ENCODE measurements at regions not wholly inside any gene's neighbourhood (a gene's known extent, or its start where the extent isn't known, plus 50 kb on each side); places are given as distances from the start of the nearest gene placed in this dataset.

DNA sequence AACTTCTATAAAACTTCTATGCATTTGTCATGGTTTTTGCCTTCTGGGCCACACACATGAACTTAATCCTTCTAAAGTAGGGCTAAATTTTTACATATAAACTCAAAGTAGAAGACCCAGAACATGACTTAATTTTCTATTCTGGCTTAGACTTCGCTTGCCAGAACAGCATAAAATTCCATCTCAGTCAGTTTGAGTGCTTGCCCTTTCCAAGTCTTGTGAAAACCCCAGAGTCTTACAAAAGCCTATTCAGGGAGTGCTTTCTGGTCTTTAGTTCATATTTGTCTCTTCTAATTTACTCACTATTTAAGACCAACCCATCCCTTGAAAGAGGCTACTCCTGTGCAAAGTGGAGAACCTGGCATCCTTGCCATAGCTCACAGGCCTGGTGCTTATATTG, 201.6 kb upstream of the MEOX2 start:
- TF ChIP-seq CTCF (conservative IDR thresholded peaks at IDR 0.05; ENCODE audit: low read depth, low read length) = no peak
- DNase-seq (ENCODE audit: low read depth) = no peak

GRCh38 chr7:15886626-15887025, 200.1 kb upstream of the MEOX2 start:
- no peak overlapping the region for H3K4me3 ChIP-seq (ENCODE audit: low read depth, low read length)
- no peak for DNase-seq (ENCODE audit: low read depth)
- TF ChIP-seq CTCF (conservative IDR thresholded peaks at IDR 0.05; ENCODE audit: low read depth, low read length) = no peak

More for the DNA sequence above, 201.6 kb upstream of the MEOX2 start:
- no peak overlapping the region for H3K4me3 ChIP-seq (ENCODE audit: low read depth, low read length)

- DNase-seq (ENCODE audit: low read depth) = no peak
- no peak overlapping the region for H3K4me3 ChIP-seq (ENCODE audit: low read depth, low read length)
- no peak for TF ChIP-seq CTCF (conservative IDR thresholded peaks at IDR 0.05; ENCODE audit: low read depth, low read length)
Observed at GRCh38 chr7:15885678-15886077, 199.2 kb upstream of the MEOX2 start.

- no peak overlapping the region for H3K4me3 ChIP-seq (ENCODE audit: low read depth, low read length)
- TF ChIP-seq CTCF (conservative IDR thresholded peaks at IDR 0.05; ENCODE audit: low read depth, low read length) = no peak
Observed at GRCh38 chr7:15874774-15875173, 188.3 kb upstream of the MEOX2 start.

GRCh38 chr7:15870347-15870746, 183.9 kb upstream of the MEOX2 start:
- DNase-seq (ENCODE audit: low read depth) = no peak
- no peak overlapping the region for H3K4me3 ChIP-seq (ENCODE audit: low read depth, low read length)
- TF ChIP-seq CTCF (conservative IDR thresholded peaks at IDR 0.05; ENCODE audit: low read depth, low read length) = no peak

More at GRCh38 chr7:15874774-15875173, 188.3 kb upstream of the MEOX2 start:
- DNase-seq (ENCODE audit: low read depth) = no peak

DNA sequence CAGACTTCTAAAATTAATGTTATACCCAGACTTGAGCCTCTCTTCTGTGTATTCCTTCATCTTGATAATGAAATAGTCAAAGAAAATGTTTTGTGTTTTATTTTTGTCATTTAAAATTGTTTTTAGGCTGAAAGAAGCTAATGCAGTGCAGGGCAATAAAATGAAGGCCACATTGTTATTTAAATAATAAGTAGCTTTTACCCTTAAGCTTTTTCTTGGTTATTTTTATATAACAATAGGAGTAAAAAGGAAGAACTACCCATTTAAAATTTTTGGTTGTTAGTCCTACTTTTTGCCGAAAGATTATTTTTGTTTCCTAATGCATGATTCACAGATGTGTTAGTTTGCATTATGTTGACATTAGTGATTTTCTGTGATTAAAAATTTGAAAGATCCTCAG, 181.0 kb upstream of the MEOX2 start:
- DNase-seq (ENCODE audit: low read depth) = no peak
- TF ChIP-seq CTCF (conservative IDR thresholded peaks at IDR 0.05; ENCODE audit: low read depth, low read length) = no peak
- H3K4me3 ChIP-seq (ENCODE audit: low read depth, low read length) = no peak overlapping the region

DNA sequence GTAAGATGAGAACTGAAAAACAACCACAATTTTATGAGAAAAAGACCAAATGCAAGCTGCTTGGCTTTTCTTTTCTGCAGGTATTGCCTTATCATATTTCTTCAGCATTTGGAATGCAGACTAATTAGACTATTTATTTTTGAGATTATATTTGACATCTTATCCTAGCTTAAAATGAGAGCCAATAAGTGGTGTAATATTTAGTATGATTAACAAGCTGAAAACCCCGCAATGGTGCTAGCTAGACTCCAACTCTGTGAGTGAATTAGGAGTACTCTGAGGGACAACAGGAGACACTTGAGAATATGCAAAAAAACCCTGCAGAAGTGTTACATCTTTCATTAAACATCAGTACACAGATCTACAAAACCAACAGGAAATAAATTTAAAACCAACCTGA, 180.3 kb upstream of the MEOX2 start:
- no peak for DNase-seq (ENCODE audit: low read depth)
- TF ChIP-seq CTCF (conservative IDR thresholded peaks at IDR 0.05; ENCODE audit: low read depth, low read length) = no peak
- H3K4me3 ChIP-seq (ENCODE audit: low read depth, low read length) = no peak overlapping the region
